ENCODE measurements at regions not wholly inside any gene's neighbourhood (a gene's known extent, or its start where the extent isn't known, plus 50 kb on each side); places are given as distances from the start of the nearest gene placed in this dataset.

GRCh38 chrX:20529301-20529700 lies 262.6 kb upstream of the RPS6KA3 start:
- no peak overlapping the region for H3K9ac ChIP-seq (ENCODE audit: low read length)
- H3K4me3 ChIP-seq (replicated peaks in 1 of 2; ENCODE audit: low read depth in 1 of 2, low read length in 2 of 2): no peak overlapping the region
- no peak overlapping the region for H3K27ac ChIP-seq (ENCODE audit: low read depth, low read length)
- H3K36me3 ChIP-seq (ENCODE audit: control insufficient read depth in 1 of 2, insufficient read depth in 2 of 2, low read length in 2 of 2): no peaks in the 10 kb centered on the region
- DNase-seq (ENCODE audit: low read depth, low spot score): no peak
- ATAC-seq: no peak
- RAD21 ChIA-PET (ENCODE audit: low non-redundant PET in 1 of 2, low total read pairs in 2 of 2, uncharacterized antibody in 2 of 2, unreplicated experiment in 2 of 2): no interaction called here
- POLR2A ChIA-PET: no interaction called here
- no peaks in the 10 kb centered on the region for H3K79me2 ChIP-seq (ENCODE audit: insufficient read depth, low read length)
- no peak for TF ChIP-seq EGR1 (IDR thresholded peaks at IDR 0.05; ENCODE audit: low read depth)
- TF ChIP-seq CEBPB (IDR thresholded peaks at IDR 0.05; ENCODE audit: low read depth): no peak
- no peak for TF ChIP-seq REST (IDR thresholded peaks at IDR 0.05; ENCODE audit: low read depth)
- no peak for TF ChIP-seq YY1 (IDR thresholded peaks at IDR 0.05; ENCODE audit: extremely low read depth, insufficient replicate concordance, low read depth, low read length)
- no peak for TF ChIP-seq ZNF274 (IDR thresholded peaks at IDR 0.05; ENCODE audit: low read depth, low read length)
- TF ChIP-seq JUND (IDR thresholded peaks at IDR 0.05): no peak
- no peak for TF ChIP-seq ELF1 (IDR thresholded peaks at IDR 0.05; ENCODE audit: borderline replicate concordance, low read depth)
- no peak for TF ChIP-seq TCF7L2 (IDR thresholded peaks at IDR 0.05; ENCODE audit: borderline replicate concordance, extremely low read depth, insufficient read depth, insufficient read length)
- TF ChIP-seq RAD21 (IDR thresholded peaks at IDR 0.05; ENCODE audit: low read depth): no peak
- TF ChIP-seq SP1 (IDR thresholded peaks at IDR 0.05; ENCODE audit: low read depth): no peak
- TF ChIP-seq ZFX (IDR thresholded peaks at IDR 0.05): no peak
- no peak for TF ChIP-seq FOSL1 (IDR thresholded peaks at IDR 0.05; ENCODE audit: low read depth)
- no peak for TF ChIP-seq ATF3 (IDR thresholded peaks at IDR 0.05)
- no peak for TF ChIP-seq POLR2AphosphoS5 (IDR thresholded peaks at IDR 0.05; ENCODE audit: low read depth, low read length)
- no peak for TF ChIP-seq EZH2phosphoT487 (IDR thresholded peaks at IDR 0.05; ENCODE audit: borderline replicate concordance)
- TF ChIP-seq POLR2A (IDR thresholded peaks at IDR 0.05; ENCODE audit: borderline replicate concordance, extremely low read depth, insufficient read depth, insufficient read length): no peak
- no peak for TF ChIP-seq SIN3A (IDR thresholded peaks at IDR 0.05; ENCODE audit: low read depth)
- no peak for TF ChIP-seq CTCF (IDR thresholded peaks at IDR 0.05 in 2 of 3, conservative IDR thresholded peaks at IDR 0.05 in 1 of 3; ENCODE audit: borderline replicate concordance in 1 of 3, insufficient read depth in 1 of 3, low read depth in 2 of 3, low read length in 2 of 3)
- TF ChIP-seq SRF (IDR thresholded peaks at IDR 0.05; ENCODE audit: low read depth): no peak
- no peak for TF ChIP-seq CBX3 (IDR thresholded peaks at IDR 0.05; ENCODE audit: low read depth)
- no peaks in the 10 kb centered on the region; a peak in 1 of 4 replicates for H3K4me1 ChIP-seq (ENCODE audit: control insufficient read depth in 1 of 2, insufficient read depth in 2 of 2, low read length in 2 of 2)
- no peaks in the 10 kb centered on the region for H3K9me2 ChIP-seq (ENCODE audit: insufficient read depth)
- CTCF ChIA-PET: interaction anchor here (1.1 to 1.2 kb wide), 2 partner anchors 211 to 1196 kb away, joined by 3 to 6 read pairs; no protein-coding TSS in a partner anchor
- no peak overlapping the region for H2AFZ ChIP-seq (ENCODE audit: low read depth, low read length, poor library complexity, severe bottlenecking)
- intact Hi-C loops (cut with micrococcal nuclease): loop anchor here (5.0 to 10.0 kb wide), 3 partner anchors 274 to 1446 kb away; no protein-coding TSS in a partner anchor
- no peaks in the 10 kb centered on the region for H3K27me3 ChIP-seq (ENCODE audit: insufficient read depth, low read length)
- no peaks in the 10 kb centered on the region for H4K20me1 ChIP-seq (ENCODE audit: insufficient read depth)
- no TSS peak for BruUV-seq (replicated peaks)
- H3K4me2 ChIP-seq (ENCODE audit: low read length): no peak overlapping the region
- H3K9me3 ChIP-seq (ENCODE audit: control insufficient read depth in 1 of 2, insufficient read depth in 1 of 2, low read depth in 1 of 2, low read length in 2 of 2): no peaks in the 10 kb centered on the region
